ENCODE measurements at regions not wholly inside any gene's neighbourhood (a gene's known extent, or its start where the extent isn't known, plus 50 kb on each side); places are given as distances from the start of the nearest gene placed in this dataset.

GRCh38 chr2:67865917-67866316 is 196.9 kb downstream of the C1D start:
- no peak for TF ChIP-seq CTCF (IDR thresholded peaks at IDR 0.05; ENCODE audit: low read depth, low read length, missing input control)
- TF ChIP-seq, protein P1, sequence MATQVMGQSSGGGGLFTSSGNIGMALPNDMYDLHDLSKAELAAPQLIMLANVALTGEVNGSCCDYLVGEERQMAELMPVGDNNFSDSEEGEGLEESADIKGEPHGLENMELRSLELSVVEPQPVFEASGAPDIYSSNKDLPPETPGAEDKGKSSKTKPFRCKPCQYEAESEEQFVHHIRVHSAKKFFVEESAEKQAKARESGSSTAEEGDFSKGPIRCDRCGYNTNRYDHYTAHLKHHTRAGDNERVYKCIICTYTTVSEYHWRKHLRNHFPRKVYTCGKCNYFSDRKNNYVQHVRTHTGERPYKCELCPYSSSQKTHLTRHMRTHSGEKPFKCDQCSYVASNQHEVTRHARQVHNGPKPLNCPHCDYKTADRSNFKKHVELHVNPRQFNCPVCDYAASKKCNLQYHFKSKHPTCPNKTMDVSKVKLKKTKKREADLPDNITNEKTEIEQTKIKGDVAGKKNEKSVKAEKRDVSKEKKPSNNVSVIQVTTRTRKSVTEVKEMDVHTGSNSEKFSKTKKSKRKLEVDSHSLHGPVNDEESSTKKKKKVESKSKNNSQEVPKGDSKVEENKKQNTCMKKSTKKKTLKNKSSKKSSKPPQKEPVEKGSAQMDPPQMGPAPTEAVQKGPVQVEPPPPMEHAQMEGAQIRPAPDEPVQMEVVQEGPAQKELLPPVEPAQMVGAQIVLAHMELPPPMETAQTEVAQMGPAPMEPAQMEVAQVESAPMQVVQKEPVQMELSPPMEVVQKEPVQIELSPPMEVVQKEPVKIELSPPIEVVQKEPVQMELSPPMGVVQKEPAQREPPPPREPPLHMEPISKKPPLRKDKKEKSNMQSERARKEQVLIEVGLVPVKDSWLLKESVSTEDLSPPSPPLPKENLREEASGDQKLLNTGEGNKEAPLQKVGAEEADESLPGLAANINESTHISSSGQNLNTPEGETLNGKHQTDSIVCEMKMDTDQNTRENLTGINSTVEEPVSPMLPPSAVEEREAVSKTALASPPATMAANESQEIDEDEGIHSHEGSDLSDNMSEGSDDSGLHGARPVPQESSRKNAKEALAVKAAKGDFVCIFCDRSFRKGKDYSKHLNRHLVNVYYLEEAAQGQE (IDR thresholded peaks at IDR 0.05), result no peak
- TF ChIP-seq EGR1 (IDR thresholded peaks at IDR 0.05; ENCODE audit: low read depth in 2 of 2), result no peak
- TF ChIP-seq RAD21 (IDR thresholded peaks at IDR 0.05), result no peak
- no peak for TF ChIP-seq TAF1 (conservative IDR thresholded peaks at IDR 0.05)
- TF ChIP-seq MAX (IDR thresholded peaks at IDR 0.05), result no peak
- no peak for TF ChIP-seq ATF3 (IDR thresholded peaks at IDR 0.05)
- no peak for TF ChIP-seq FOXA1 (IDR thresholded peaks at IDR 0.05)
- TF ChIP-seq JUND (IDR thresholded peaks at IDR 0.05), result no peak
- no peak for TF ChIP-seq SP1 (IDR thresholded peaks at IDR 0.05)
- no peak for TF ChIP-seq HNF4A (conservative IDR thresholded peaks at IDR 0.05)
- TF ChIP-seq YY1 (IDR thresholded peaks at IDR 0.05), result no peak
- no peak for TF ChIP-seq GABPA (IDR thresholded peaks at IDR 0.05 in 1 of 2, conservative IDR thresholded peaks at IDR 0.05 in 1 of 2)
